ENCODE measurements at regions not wholly inside any gene's neighbourhood (a gene's known extent, or its start where the extent isn't known, plus 50 kb on each side); places are given as distances from the start of the nearest gene placed in this dataset.

GRCh38 chr19:31612873-31613272 lies 263.6 kb upstream of the TSHZ3 start:
- H3K36me3 Mint-ChIP-seq: no peaks in the 10 kb centered on the region
- H3K4me1 Mint-ChIP-seq: no peaks in the 10 kb centered on the region
- H3K9me3 Mint-ChIP-seq: peaks cover 0 to 3% (median 0%) of the 10 kb centered on the region in 7 donors
- no peaks in the 10 kb centered on the region for H3K27me3 Mint-ChIP-seq
- ATAC-seq (ENCODE audit: low read depth in 2 of 2) (no peak), DNase-seq (no peak)
- H3K4me3 ChIP-seq (ENCODE audit: low read depth, low read length): no peak overlapping the region
- no peak overlapping the region for H3K4me3 Mint-ChIP-seq
- H3K27me3 ChIP-seq (ENCODE audit: control insufficient read depth, insufficient read depth, low read length): no peaks in the 10 kb centered on the region
- no peak overlapping the region for H3K27ac Mint-ChIP-seq
- H3K27ac ChIP-seq (ENCODE audit: insufficient read depth, low read length, poor library complexity, severe bottlenecking): no peak overlapping the region
- no peaks in the 10 kb centered on the region for H3K36me3 ChIP-seq (ENCODE audit: control insufficient read depth, insufficient read depth, low read length)
- no peaks in the 10 kb centered on the region for H3K4me1 ChIP-seq (ENCODE audit: control insufficient read depth, insufficient read depth, low read length, poor library complexity, severe bottlenecking)
- H3K9me3 ChIP-seq (ENCODE audit: control insufficient read depth in 2 of 2, low read length in 2 of 2): no peaks in the 10 kb centered on the region

- Histone ChIP-seq H3K27ac (ENCODE audit: insufficient read depth, low read length, poor library complexity, severe bottlenecking) (no peak overlapping the region), H3K36me3 (ENCODE audit: control insufficient read depth, insufficient read depth, low read length) (no peaks in the 10 kb centered on the region), H3K4me3 (ENCODE audit: low read depth, low read length) (no peak overlapping the region), H3K27me3 (ENCODE audit: control insufficient read depth, insufficient read depth, low read length) (no peaks in the 10 kb centered on the region), H3K9me3 (ENCODE audit: control insufficient read depth in 2 of 2, low read length in 2 of 2) (no peaks in the 10 kb centered on the region), H3K4me1 (ENCODE audit: control insufficient read depth, insufficient read depth, low read length, poor library complexity, severe bottlenecking) (no peaks in the 10 kb centered on the region)
- Mint-ChIP-seq H3K27me3 (no peaks in the 10 kb centered on the region), H3K27ac (no peak overlapping the region), H3K4me3 (no peak overlapping the region), H3K9me3 (peaks cover 0 to 3% (median 0%) of the 10 kb centered on the region in 7 donors), H3K4me1 (no peaks in the 10 kb centered on the region), H3K36me3 (no peaks in the 10 kb centered on the region)
- ATAC-seq (ENCODE audit: low read depth in 2 of 2) (no peak), DNase-seq (no peak)
These were observed 264.5 kb upstream of the TSHZ3 start for GRCh38 chr19:31613683-31614219.

GRCh38 chr19:31616031-31616430 lies 266.8 kb upstream of the TSHZ3 start:
- no peaks in the 10 kb centered on the region for H3K36me3 ChIP-seq (ENCODE audit: control insufficient read depth, insufficient read depth, low read length)
- ATAC-seq (ENCODE audit: low read depth in 2 of 2) (no peak), DNase-seq (no peak)
- H3K27me3 ChIP-seq (ENCODE audit: control insufficient read depth, insufficient read depth, low read length): no peaks in the 10 kb centered on the region
- H3K4me1 ChIP-seq (ENCODE audit: control insufficient read depth, insufficient read depth, low read length, poor library complexity, severe bottlenecking): no peaks in the 10 kb centered on the region
- H3K36me3 Mint-ChIP-seq: no peaks in the 10 kb centered on the region
- H3K9me3 Mint-ChIP-seq: peaks cover 0 to 3% (median 0%) of the 10 kb centered on the region in 7 donors
- no peak overlapping the region for H3K27ac Mint-ChIP-seq
- H3K4me3 ChIP-seq (ENCODE audit: low read depth, low read length): no peak overlapping the region
- H3K27me3 Mint-ChIP-seq: no peaks in the 10 kb centered on the region
- no peak overlapping the region for H3K27ac ChIP-seq (ENCODE audit: insufficient read depth, low read length, poor library complexity, severe bottlenecking)
- no peaks in the 10 kb centered on the region for H3K9me3 ChIP-seq (ENCODE audit: control insufficient read depth in 2 of 2, low read length in 2 of 2)
- no peaks in the 10 kb centered on the region for H3K4me1 Mint-ChIP-seq
- no peak overlapping the region for H3K4me3 Mint-ChIP-seq

GRCh38 chr19:31617010-31617585 lies 267.9 kb upstream of the TSHZ3 start:
- Mint-ChIP-seq H3K36me3 (no peaks in the 10 kb centered on the region), H3K27me3 (no peaks in the 10 kb centered on the region), H3K27ac (no peak overlapping the region), H3K4me3 (no peak overlapping the region), H3K9me3 (peaks cover 0 to 10% (median 0%) of the 10 kb centered on the region in 7 donors), H3K4me1 (no peaks in the 10 kb centered on the region)
- H3K27me3 ChIP-seq (ENCODE audit: control insufficient read depth, insufficient read depth, low read length): no peaks in the 10 kb centered on the region
- ATAC-seq (ENCODE audit: low read depth in 2 of 2): no peak
- no peaks in the 10 kb centered on the region for H3K9me3 ChIP-seq (ENCODE audit: control insufficient read depth in 2 of 2, low read length in 2 of 2)
- no peak overlapping the region for H3K4me3 ChIP-seq (ENCODE audit: low read depth, low read length)
- no peak for DNase-seq
- H3K27ac ChIP-seq (ENCODE audit: insufficient read depth, low read length, poor library complexity, severe bottlenecking): no peak overlapping the region
- no peaks in the 10 kb centered on the region for H3K36me3 ChIP-seq (ENCODE audit: control insufficient read depth, insufficient read depth, low read length)
- no peaks in the 10 kb centered on the region for H3K4me1 ChIP-seq (ENCODE audit: control insufficient read depth, insufficient read depth, low read length, poor library complexity, severe bottlenecking)

GRCh38 chr19:31625056-31625455 lies 275.8 kb upstream of the TSHZ3 start:
- Mint-ChIP-seq H3K36me3 (no peaks in the 10 kb centered on the region), H3K4me1 (no peaks in the 10 kb centered on the region), H3K4me3 (no peak overlapping the region), H3K9me3 (peaks cover 0 to 7% (median 0%) of the 10 kb centered on the region in 7 donors), H3K27me3 (no peaks in the 10 kb centered on the region), H3K27ac (no peak overlapping the region)
- no peaks in the 10 kb centered on the region for H3K36me3 ChIP-seq (ENCODE audit: control insufficient read depth, insufficient read depth, low read length)
- no peak overlapping the region for H3K27ac ChIP-seq (ENCODE audit: insufficient read depth, low read length, poor library complexity, severe bottlenecking)
- H3K4me3 ChIP-seq (ENCODE audit: low read depth, low read length): no peak overlapping the region
- no peaks in the 10 kb centered on the region for H3K9me3 ChIP-seq (ENCODE audit: control insufficient read depth in 2 of 2, low read length in 2 of 2)
- no peak for DNase-seq
- no peaks in the 10 kb centered on the region for H3K27me3 ChIP-seq (ENCODE audit: control insufficient read depth, insufficient read depth, low read length)
- H3K4me1 ChIP-seq (ENCODE audit: control insufficient read depth, insufficient read depth, low read length, poor library complexity, severe bottlenecking): no peaks in the 10 kb centered on the region
- no peak for ATAC-seq (ENCODE audit: low read depth in 2 of 2)

- H3K4me1 Mint-ChIP-seq: no peaks in the 10 kb centered on the region
- DNase-seq: no peak
- H3K4me1 ChIP-seq (ENCODE audit: control insufficient read depth, insufficient read depth, low read length, poor library complexity, severe bottlenecking): no peaks in the 10 kb centered on the region
- H3K27ac Mint-ChIP-seq: no peak overlapping the region
- H3K9me3 ChIP-seq (ENCODE audit: control insufficient read depth in 2 of 2, low read length in 2 of 2): no peaks in the 10 kb centered on the region
- H3K4me3 ChIP-seq (ENCODE audit: low read depth, low read length): no peak overlapping the region
- ATAC-seq (ENCODE audit: low read depth in 2 of 2): no peak
- H3K9me3 Mint-ChIP-seq: peaks cover 0 to 7% (median 0%) of the 10 kb centered on the region in 7 donors
- H3K27me3 ChIP-seq (ENCODE audit: control insufficient read depth, insufficient read depth, low read length): no peaks in the 10 kb centered on the region
- no peaks in the 10 kb centered on the region for H3K27me3 Mint-ChIP-seq
- no peak overlapping the region for H3K27ac ChIP-seq (ENCODE audit: insufficient read depth, low read length, poor library complexity, severe bottlenecking)
- H3K36me3 ChIP-seq (ENCODE audit: control insufficient read depth, insufficient read depth, low read length): no peaks in the 10 kb centered on the region
- H3K4me3 Mint-ChIP-seq: no peak overlapping the region
- no peaks in the 10 kb centered on the region for H3K36me3 Mint-ChIP-seq
These were observed 276.3 kb upstream of the TSHZ3 start for GRCh38 chr19:31625575-31625974.

- H3K27me3 ChIP-seq (ENCODE audit: control insufficient read depth, insufficient read depth, low read length): no peaks in the 10 kb centered on the region
- Mint-ChIP-seq H3K4me1 (no peaks in the 10 kb centered on the region), H3K4me3 (no peak overlapping the region), H3K27ac (no peak overlapping the region), H3K9me3 (peaks cover 0 to 3% (median 0%) of the 10 kb centered on the region in 7 donors), H3K36me3 (no peaks in the 10 kb centered on the region), H3K27me3 (no peaks in the 10 kb centered on the region)
- no peak overlapping the region for H3K27ac ChIP-seq (ENCODE audit: insufficient read depth, low read length, poor library complexity, severe bottlenecking)
- H3K4me1 ChIP-seq (ENCODE audit: control insufficient read depth, insufficient read depth, low read length, poor library complexity, severe bottlenecking): no peaks in the 10 kb centered on the region
- H3K36me3 ChIP-seq (ENCODE audit: control insufficient read depth, insufficient read depth, low read length): no peaks in the 10 kb centered on the region
- no peak overlapping the region for H3K4me3 ChIP-seq (ENCODE audit: low read depth, low read length)
- no peak for ATAC-seq (ENCODE audit: low read depth in 2 of 2)
- H3K9me3 ChIP-seq (ENCODE audit: control insufficient read depth in 2 of 2, low read length in 2 of 2): no peaks in the 10 kb centered on the region
- DNase-seq: no peak
These were observed 277.7 kb upstream of the TSHZ3 start for GRCh38 chr19:31626941-31627340.

- Histone ChIP-seq H3K27ac (ENCODE audit: insufficient read depth, low read length, poor library complexity, severe bottlenecking) (no peak overlapping the region), H3K4me1 (ENCODE audit: control insufficient read depth, insufficient read depth, low read length, poor library complexity, severe bottlenecking) (no peaks in the 10 kb centered on the region), H3K4me3 (ENCODE audit: low read depth, low read length) (no peak overlapping the region), H3K9me3 (ENCODE audit: control insufficient read depth in 2 of 2, low read length in 2 of 2) (no peaks in the 10 kb centered on the region), H3K27me3 (ENCODE audit: control insufficient read depth, insufficient read depth, low read length) (no peaks in the 10 kb centered on the region), H3K36me3 (ENCODE audit: control insufficient read depth, insufficient read depth, low read length) (no peaks in the 10 kb centered on the region)
- Mint-ChIP-seq H3K4me1 (no peaks in the 10 kb centered on the region), H3K27ac (no peak overlapping the region), H3K4me3 (no peak overlapping the region), H3K36me3 (no peaks in the 10 kb centered on the region), H3K27me3 (no peaks in the 10 kb centered on the region), H3K9me3 (peaks cover 0 to 3% (median 0%) of the 10 kb centered on the region in 7 donors)
- DNase-seq (no peak), ATAC-seq (ENCODE audit: low read depth in 2 of 2) (no peak)
These were observed 278.6 kb upstream of the TSHZ3 start for GRCh38 chr19:31627620-31628365.

All from CD4-positive, CD25-positive, alpha-beta regulatory T cell (primary cell).